Chondrocyte (in vitro differentiated cells): ENCODE measurements at regions not wholly inside any gene's neighbourhood (a gene's known extent, or its start where the extent isn't known, plus 50 kb on each side); places are given as distances from the start of the nearest gene placed in this dataset.

ENCODE experiments used
- DNase-seq: peaks from one replicate; pipeline ENCODE4 v3.0.0; 2021; ENCODE audit warnings: mixed read lengths, low spot score
- H3K27ac Mint-ChIP-seq: one replicate; pipeline ENCODE4 v1.8.0; 2021; ENCODE audit warnings: mild to moderate bottlenecking, moderate library complexity, mixed read lengths; ENCODE audit not compliant: unreplicated experiment
- H3K27me3 Mint-ChIP-seq: 2 replicates; pipeline ENCODE4 v1.8.0; 2021; ENCODE audit warnings: low read depth, mixed read lengths
- H3K36me3 Mint-ChIP-seq: 2 replicates; pipeline ENCODE4 v1.8.0; 2021; ENCODE audit warnings: low read depth, mixed read lengths
- H3K4me1 Mint-ChIP-seq: 2 replicates; pipeline ENCODE4 v1.8.0; 2021; ENCODE audit warnings: low read depth, mild to moderate bottlenecking, mixed read lengths
- H3K4me3 Mint-ChIP-seq: one replicate; pipeline ENCODE4 v1.8.0; 2021; ENCODE audit warnings: mild to moderate bottlenecking, moderate library complexity, mixed read lengths; ENCODE audit not compliant: unreplicated experiment
- H3K9me3 Mint-ChIP-seq: 2 replicates; pipeline ENCODE4 v1.8.0; 2021; ENCODE audit warnings: low read depth, mixed read lengths
- CTCF ChIP-seq: fragments of 200-600 bp; sonication (generic); IDR thresholded peaks from 2 replicates; pipeline ENCODE4 v1.5.0; 2021; ENCODE audit warnings: antibody characterized with exemption, mild to moderate bottlenecking, moderate library complexity

- H3K27ac Mint-ChIP-seq: no peak overlapping the region
- TF ChIP-seq CTCF: no peak
- H3K4me3 Mint-ChIP-seq: no peak overlapping the region
Observed at GRCh38 chr2:236790963-236791362, 221.3 kb downstream of the ACKR3 start.

GRCh38 chr2:236793023-236794011, 223.7 kb downstream of the ACKR3 start:
- Mint-ChIP-seq H3K4me1 (peaks cover 8% of the 10 kb centered on the region), H3K27ac (no peak overlapping the region), H3K4me3 (no peak overlapping the region), H3K27me3 (peaks cover 6% of the 10 kb centered on the region), H3K9me3 (no peaks in the 10 kb centered on the region), H3K36me3 (peaks cover 2% of the 10 kb centered on the region)
- DNase-seq: no peak
- no peak for TF ChIP-seq CTCF

More at GRCh38 chr2:236790963-236791362, 221.3 kb downstream of the ACKR3 start:
- H3K4me1 Mint-ChIP-seq: peaks cover 13% of the 10 kb centered on the region
- H3K27me3 Mint-ChIP-seq: peaks cover 6% of the 10 kb centered on the region
- no peaks in the 10 kb centered on the region for H3K9me3 Mint-ChIP-seq
- no peak for DNase-seq
- H3K36me3 Mint-ChIP-seq: peaks cover 2% of the 10 kb centered on the region

GRCh38 chr2:236794176-236794957, 224.7 kb downstream of the ACKR3 start:
- TF ChIP-seq CTCF: no peak
- H3K27me3 Mint-ChIP-seq: peaks cover 6% of the 10 kb centered on the region

GRCh38 chr2:236795169-236795860, 225.7 kb downstream of the ACKR3 start:
- no peak for TF ChIP-seq CTCF
- Mint-ChIP-seq H3K9me3 (no peaks in the 10 kb centered on the region), H3K4me1 (peaks cover 8% of the 10 kb centered on the region), H3K36me3 (peaks cover 2% of the 10 kb centered on the region), H3K27ac (no peak overlapping the region), H3K27me3 (peaks cover 2% of the 10 kb centered on the region), H3K4me3 (no peak overlapping the region)
- DNase-seq: no peak

More at GRCh38 chr2:236794176-236794957, 224.7 kb downstream of the ACKR3 start:
- no peak for DNase-seq
- H3K4me1 Mint-ChIP-seq: peaks cover 8% of the 10 kb centered on the region
- peaks cover 2% of the 10 kb centered on the region for H3K36me3 Mint-ChIP-seq
- no peaks in the 10 kb centered on the region for H3K9me3 Mint-ChIP-seq
- no peak overlapping the region for H3K27ac Mint-ChIP-seq
- no peak overlapping the region for H3K4me3 Mint-ChIP-seq

GRCh38 chr2:236795861-236796219, 226.2 kb downstream of the ACKR3 start:
- Mint-ChIP-seq H3K4me3 (no peak overlapping the region), H3K4me1 (peaks cover 8% of the 10 kb centered on the region), H3K36me3 (peaks cover 2% of the 10 kb centered on the region), H3K27me3 (peaks cover 2% of the 10 kb centered on the region), H3K9me3 (no peaks in the 10 kb centered on the region), H3K27ac (no peak overlapping the region)
- DNase-seq: no peak
- no peak for TF ChIP-seq CTCF
